ENCODE measurements at regions not wholly inside any gene's neighbourhood (a gene's known extent, or its start where the extent isn't known, plus 50 kb on each side); places are given as distances from the start of the nearest gene placed in this dataset.

GRCh38 chr15:99485992-99486370, 79.8 kb upstream of the MEF2A start:
- Histone ChIP-seq H3K27me3 (ENCODE audit: control insufficient read depth, insufficient read depth, low read length) (no peaks in the 10 kb centered on the region), H3K4me3 (ENCODE audit: low read depth, low read length) (no peak overlapping the region), H3K36me3 (ENCODE audit: control insufficient read depth, insufficient read depth, low read length) (no peaks in the 10 kb centered on the region)
- TF ChIP-seq CTCF (IDR thresholded peaks at IDR 0.05; ENCODE audit: insufficient read depth, low read length, poor library complexity, severe bottlenecking), result no peak
- DNase-seq (ENCODE audit: low read depth), result no peak

- no peaks in the 10 kb centered on the region for H3K27me3 ChIP-seq (ENCODE audit: control insufficient read depth, insufficient read depth, low read length)
- DNase-seq (ENCODE audit: low read depth), result peak; percentile 18
- no peaks in the 10 kb centered on the region for H3K36me3 ChIP-seq (ENCODE audit: control insufficient read depth, insufficient read depth, low read length)
- H3K4me3 ChIP-seq (ENCODE audit: low read depth, low read length), result peak overlapping the region; percentile 24
- no peak for TF ChIP-seq CTCF (IDR thresholded peaks at IDR 0.05; ENCODE audit: insufficient read depth, low read length, poor library complexity, severe bottlenecking)
These were observed 79.1 kb upstream of the MEF2A start for GRCh38 chr15:99486371-99487336.

DNA sequence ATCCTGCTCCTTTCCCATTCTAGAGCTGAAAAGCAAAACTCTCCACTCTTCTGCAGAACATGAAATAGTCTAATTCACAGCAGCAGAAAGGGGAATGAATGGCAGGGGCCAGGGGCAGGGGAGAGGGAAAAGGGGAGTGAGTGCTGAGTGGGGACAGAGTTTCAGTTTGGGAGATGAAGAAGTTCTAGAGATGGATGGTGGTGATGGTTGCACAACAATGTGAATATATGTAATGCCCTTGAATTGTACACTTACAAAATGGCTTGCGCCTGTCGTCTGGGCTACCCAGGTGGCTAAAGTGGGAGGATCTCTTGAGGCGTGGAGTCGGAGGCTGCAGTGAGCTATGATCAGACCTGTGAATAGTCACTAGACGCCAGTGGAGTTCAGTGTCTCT, 78.5 kb upstream of the MEF2A start:
- DNase-seq (ENCODE audit: low read depth), result no peak
- Histone ChIP-seq H3K27me3 (ENCODE audit: control insufficient read depth, insufficient read depth, low read length) (no peaks in the 10 kb centered on the region), H3K36me3 (ENCODE audit: control insufficient read depth, insufficient read depth, low read length) (no peaks in the 10 kb centered on the region), H3K4me3 (ENCODE audit: low read depth, low read length) (no peak overlapping the region)
- no peak for TF ChIP-seq CTCF (IDR thresholded peaks at IDR 0.05; ENCODE audit: insufficient read depth, low read length, poor library complexity, severe bottlenecking)

GRCh38 chr15:99492275-99492674, 73.5 kb upstream of the MEF2A start:
- TF ChIP-seq CTCF (IDR thresholded peaks at IDR 0.05; ENCODE audit: insufficient read depth, low read length, poor library complexity, severe bottlenecking), result no peak
- H3K27me3 ChIP-seq (ENCODE audit: control insufficient read depth, insufficient read depth, low read length), result no peaks in the 10 kb centered on the region
- no peak for DNase-seq (ENCODE audit: low read depth)

DNA sequence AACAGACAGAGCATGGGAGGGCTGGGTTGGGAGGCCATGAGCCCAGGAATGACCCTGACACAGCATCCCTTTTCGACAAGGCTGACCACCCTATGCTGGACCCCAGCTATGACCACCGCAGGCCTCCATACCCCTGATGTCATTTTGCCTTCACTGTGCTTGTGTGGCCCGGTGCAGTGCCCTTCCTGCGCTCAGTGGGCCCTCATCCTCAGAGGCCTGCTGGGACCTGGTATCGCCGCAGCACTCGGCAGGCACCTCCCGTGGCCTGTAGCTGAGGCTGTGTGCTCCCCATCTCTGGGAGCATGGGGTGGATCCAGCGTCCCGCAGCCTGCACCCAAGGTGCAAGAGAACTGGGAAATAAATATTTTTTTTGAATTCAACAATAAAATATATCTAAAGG, 73.1 kb upstream of the MEF2A start:
- Histone ChIP-seq H3K4me3 (ENCODE audit: low read depth, low read length) (no peak overlapping the region), H3K27me3 (ENCODE audit: control insufficient read depth, insufficient read depth, low read length) (no peaks in the 10 kb centered on the region)
- TF ChIP-seq CTCF (IDR thresholded peaks at IDR 0.05; ENCODE audit: insufficient read depth, low read length, poor library complexity, severe bottlenecking), result no peak

More at GRCh38 chr15:99492275-99492674, 73.5 kb upstream of the MEF2A start:
- Histone ChIP-seq H3K4me3 (ENCODE audit: low read depth, low read length) (no peak overlapping the region), H3K36me3 (ENCODE audit: control insufficient read depth, insufficient read depth, low read length) (no peaks in the 10 kb centered on the region)

More for the DNA sequence above, 73.1 kb upstream of the MEF2A start:
- H3K36me3 ChIP-seq (ENCODE audit: control insufficient read depth, insufficient read depth, low read length), result no peaks in the 10 kb centered on the region
- DNase-seq (ENCODE audit: low read depth), result no peak

Measured in kidney epithelial cell (primary cell).